HG03575 (cell line): ENCODE measurements at regions not wholly inside any gene's neighbourhood (a gene's known extent, or its start where the extent isn't known, plus 50 kb on each side); places are given as distances from the start of the nearest gene placed in this dataset.

Source experiments
- ATAC-seq: cut with Tn5 transposase; IDR thresholded peaks from one replicate; pipeline ENCODE4 v1.9.1; 2021; ENCODE audit not compliant: unreplicated experiment, insufficient number of reproducible peaks, low FRiP score; ENCODE audit errors: extremely low read depth

DNA sequence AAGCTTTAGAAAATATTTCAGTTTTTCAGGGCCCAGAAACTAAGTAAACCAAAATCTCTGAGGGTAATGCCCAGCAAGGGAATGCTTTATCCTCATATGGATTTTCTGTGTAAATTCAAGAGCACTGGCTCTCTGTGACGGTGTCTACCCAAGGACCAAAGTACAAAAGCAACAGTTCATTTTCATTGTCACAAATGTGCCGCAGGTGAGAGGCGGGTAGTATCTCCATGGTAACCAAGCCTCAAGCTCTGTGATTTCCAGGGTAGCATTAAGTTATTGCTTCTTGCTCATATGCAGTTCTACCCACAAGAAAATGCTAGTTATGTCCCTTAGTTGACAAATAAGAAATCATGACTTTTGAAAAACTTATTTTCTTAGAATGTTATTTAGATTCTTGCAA, 164.3 kb downstream of the MTRR start:
- no peak for ATAC-seq

DNA sequence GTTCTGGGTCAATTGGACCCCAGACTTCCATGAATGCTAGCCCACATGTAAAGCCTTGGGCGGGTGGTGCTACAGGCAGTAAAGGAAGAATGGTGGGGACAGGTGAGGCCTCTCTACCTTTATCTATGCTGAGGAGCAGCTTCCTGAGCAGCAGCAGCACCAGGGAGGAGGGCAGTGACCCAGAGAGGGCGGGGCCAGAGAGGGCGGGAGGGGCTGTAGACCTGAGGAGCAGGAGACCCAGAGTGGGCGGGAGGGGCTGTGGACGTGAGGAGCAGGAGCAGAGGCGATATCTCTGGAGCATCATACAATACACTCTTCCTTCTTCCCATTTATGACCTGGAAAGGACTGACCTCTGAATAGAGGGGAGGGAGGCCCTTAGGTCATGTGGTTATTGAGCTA, 165.9 kb downstream of the MTRR start:
- no peak for ATAC-seq

DNA sequence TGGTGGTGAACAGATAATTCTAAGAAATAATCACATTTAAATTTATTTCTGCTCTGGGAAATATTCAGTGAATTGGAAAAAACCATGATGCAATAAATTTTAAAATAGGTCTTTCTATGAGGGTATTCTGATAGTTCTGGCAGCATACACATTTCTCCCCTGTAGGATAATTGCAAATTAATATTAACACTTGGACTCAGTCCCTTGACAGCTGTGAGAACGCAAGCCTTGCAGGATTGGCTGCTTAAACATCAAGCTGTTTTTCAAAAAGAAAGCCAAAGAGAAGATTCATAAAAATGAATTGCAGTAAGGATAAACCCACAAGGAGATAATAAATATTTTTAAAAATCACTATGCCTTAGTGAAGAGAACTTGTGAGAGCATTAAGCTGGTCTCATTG, 180.0 kb downstream of the MTRR start:
- no peak for ATAC-seq

DNA sequence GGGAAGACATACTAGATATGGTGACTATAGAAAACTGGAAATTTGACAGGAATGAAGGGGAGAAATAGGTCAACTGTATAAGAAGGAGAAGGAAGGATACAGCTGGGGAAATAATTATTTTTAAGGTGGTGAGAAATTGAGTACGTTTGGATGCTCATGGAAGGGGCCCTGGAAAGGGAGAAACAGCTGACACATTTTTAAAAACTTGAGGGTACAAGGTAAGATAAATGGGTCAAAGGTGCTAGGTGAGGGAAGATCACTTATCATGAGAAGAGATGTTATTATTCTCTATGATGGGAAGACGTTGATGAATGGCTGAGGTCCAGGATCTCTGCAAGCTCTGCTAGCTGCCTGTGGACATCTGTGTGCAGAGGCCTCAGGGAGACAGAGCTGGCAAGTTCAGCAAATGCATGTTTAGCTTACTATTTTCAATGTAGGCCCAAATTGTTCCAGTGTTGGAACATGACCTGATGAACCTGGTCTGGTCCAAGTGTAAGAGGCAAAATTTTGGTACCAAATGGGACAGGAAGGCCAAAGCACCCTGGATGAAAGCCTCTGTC, 181.7 kb downstream of the MTRR start:
- no peak for ATAC-seq

DNA sequence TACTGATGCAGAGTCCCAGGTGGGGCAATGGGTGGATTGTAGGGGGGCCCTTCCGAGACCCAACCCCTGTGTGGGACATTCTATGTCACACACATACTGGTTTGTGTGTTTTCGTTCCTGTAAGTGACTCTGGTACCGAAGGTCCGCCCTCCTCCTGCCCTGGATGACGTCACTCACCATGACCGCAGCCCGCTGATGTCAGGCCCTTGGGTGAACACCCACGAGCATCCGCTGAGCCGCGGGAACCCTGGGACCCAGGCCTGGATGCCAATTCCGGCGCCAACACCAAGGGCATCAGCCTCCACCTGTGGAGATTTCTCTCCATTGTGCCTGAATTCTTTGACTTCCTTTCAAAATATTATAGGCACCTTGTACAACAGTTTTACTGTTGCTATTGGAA, 184.3 kb downstream of the MTRR start:
- ATAC-seq = no peak

DNA sequence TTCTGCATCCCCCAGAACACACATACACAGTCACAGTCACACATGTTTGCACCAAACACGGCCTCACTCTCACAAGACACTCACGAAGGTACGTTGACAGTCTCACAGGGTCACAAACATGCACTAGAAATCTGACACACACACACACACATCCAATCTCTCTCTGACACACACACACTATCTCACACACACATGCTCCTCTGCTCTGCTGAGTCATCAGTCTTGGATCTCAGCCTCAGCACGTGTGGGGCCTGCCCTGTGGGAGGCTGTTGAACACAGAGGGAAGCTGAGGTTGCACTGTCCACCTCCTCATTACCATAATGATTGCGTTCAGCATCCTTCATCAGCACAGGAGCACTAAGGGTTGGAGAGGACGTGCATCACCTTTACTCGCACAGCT, 188.8 kb downstream of the MTRR start:
- no peak for ATAC-seq

DNA sequence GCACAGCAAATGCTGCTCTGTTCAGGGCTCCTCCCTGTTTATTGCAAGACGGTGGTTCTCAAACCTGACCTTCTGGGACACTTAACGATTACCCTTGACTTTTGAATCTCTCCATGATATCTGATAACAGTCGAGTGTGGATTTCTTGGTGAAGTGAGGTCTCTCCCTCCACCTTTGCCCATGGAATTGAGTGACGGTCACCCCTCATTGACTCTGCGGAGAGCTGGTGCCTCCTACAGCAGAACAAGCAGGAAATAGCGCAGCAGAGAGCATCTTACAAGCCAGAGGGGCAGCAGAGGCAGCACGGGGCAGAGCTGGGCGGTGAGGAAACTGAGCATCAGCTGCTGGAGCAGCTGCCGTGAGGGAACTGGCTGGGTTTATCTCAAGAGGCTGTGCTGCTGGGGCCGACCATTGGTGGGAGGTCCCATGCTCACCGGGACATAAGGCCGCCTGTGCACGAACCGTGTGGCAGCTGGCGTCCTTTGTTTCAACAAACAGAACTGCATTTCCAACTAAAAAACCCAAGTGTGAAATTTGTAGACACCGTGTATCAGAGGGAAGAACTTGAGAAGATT, 189.8 kb downstream of the MTRR start:
- ATAC-seq = no peak

DNA sequence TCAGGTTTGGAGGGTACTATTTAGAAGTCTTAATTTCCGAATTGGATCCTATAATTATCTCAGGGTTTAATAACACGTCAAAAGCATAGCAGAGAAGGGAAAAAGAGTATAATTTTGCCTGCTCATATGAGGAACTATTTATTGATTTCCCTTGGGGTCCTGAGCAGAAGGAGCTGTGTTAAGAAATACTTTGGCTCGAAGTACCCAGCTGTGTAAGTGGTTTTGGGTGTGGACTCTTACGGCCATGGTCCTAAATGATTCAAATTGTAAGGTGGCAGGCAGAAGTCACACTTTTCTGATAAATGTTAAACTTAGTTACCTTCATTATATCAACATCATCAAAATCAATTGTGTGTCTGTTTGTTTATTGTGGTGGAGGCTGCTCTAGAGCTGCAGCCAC, 190.4 kb downstream of the MTRR start:
- ATAC-seq = no peak

DNA sequence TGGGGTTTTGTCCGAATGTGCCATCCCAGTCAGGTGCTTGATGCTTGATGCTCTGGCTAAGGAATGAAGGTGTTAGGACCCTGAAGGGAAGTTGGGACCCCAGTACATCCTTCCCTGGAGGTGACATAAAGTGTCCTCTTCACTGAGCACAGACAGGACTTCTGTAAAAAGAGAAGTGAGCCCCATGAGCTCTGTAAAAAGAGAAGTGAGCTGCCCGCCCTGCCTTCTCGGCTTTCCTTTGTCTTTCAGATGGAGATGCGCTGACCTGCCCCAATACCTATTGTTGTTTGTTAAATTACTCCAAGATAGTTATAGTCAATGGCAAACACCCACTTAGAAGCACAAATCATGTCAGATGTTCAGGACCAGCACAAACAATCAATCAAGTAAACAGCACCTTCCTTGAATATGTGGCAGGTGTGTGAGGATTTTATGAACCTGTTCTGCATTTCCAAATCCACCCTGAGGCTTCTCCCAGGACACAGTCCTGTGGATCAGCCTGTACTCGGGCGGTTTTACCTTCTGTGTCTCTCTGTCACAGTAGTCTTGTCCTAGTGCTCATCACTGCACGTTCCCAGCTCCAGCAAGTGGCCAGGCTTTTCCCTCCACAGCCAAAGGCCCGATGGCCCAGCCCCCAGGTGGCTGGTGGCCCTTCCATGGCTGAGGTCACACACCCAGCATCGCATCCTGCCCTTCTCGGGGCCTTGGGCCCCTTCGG, 191.4 kb downstream of the MTRR start:
- no peak for ATAC-seq

DNA sequence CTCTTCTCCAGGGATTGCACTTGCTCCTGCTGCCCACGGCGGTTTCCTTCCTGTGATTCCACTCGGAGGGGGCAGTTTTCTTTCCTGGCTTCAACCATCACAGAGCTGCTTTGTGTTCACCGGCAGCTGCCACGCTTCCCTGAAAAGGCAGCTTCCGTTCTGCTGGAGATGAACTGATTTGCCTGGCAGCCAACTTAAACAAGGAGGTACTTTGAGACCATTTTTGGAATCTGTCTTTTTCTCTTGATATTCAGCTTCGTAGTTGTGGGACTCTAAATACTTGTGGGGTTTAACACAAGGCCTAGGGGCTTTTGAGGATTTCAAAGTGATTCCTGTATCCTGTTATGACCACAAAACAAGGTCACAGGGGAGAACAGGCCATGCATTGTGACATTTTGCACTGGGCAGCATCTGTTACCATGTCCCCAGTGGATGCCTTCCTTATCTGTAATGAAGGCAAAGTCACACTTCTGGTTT, 192.0 kb downstream of the MTRR start:
- ATAC-seq = no peak

DNA sequence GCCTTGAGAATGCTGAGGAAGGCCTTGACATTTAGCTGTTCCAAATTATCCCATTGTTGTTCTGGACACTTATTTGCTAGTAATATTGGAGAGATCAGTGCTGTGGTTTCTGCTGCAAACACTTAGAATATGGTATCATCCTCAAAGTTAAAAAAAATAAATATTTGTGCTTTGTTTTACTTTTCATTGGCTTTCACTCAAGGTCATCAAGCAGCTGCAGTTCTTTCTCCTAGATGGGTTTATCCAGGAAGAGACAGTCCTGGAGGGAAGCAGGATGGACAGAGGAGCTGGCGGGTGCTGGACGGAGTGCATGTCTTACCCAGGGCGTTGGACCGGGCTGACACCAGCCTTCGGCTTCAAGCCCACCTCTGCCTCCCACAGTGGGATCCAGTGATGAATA, 193.6 kb downstream of the MTRR start:
- ATAC-seq = no peak

DNA sequence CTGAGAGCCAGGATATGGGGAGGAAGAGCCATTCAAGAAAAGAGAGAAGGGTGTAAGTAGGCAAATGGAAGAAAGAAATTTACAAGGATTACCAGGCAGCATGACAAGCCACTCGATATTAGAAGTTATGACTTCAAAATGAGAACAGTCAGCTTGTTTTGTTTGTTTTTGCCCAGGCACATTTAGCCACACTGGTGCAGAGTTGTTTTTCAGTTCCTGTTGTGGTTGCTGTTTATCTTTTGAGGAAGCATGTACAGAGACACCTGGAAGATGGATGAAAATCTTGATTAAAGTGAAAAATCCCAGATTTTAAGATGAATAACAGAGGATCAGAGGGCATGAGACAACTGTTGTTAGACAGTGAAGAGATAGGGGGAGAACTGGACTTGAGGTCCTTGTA, 199.1 kb downstream of the MTRR start:
- ATAC-seq = no peak

DNA sequence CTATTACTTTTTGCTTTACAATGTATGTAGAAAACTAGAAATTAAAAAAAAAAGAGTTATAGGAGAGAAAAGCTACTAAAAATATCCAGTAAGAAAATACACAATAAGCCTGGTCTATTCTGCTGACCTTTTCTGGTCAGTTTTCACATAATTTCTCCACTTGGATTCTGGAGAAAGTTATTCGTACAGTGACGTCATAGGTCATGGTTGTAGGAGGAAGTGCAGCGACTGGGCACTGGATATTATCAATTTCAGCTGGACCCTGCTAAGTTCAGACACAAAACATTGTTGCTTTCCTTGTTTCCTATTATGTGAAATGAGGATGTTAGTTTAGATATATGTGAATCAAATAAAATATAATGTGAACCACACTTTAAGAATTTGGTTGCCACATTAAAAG, 201.2 kb downstream of the MTRR start:
- ATAC-seq = no peak

DNA sequence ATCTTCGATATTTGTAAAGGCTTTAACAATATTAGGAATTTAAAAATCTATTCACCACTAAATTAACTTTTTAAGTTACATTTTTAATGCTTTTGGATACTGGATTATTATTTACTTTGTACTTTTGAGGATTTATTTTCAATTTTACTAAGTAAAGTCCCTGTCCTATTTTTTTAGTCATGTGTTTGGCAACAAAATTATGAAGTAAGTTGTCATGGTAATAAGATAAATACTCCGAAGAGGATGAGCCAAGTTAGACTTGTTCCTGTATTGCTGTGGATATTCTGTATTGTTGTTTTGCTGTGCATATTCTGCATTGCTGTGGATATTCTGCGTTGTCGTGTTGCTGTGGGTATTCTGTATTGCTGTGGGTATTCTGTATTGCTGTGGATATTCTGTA, 210.1 kb downstream of the MTRR start:
- no peak for ATAC-seq

DNA sequence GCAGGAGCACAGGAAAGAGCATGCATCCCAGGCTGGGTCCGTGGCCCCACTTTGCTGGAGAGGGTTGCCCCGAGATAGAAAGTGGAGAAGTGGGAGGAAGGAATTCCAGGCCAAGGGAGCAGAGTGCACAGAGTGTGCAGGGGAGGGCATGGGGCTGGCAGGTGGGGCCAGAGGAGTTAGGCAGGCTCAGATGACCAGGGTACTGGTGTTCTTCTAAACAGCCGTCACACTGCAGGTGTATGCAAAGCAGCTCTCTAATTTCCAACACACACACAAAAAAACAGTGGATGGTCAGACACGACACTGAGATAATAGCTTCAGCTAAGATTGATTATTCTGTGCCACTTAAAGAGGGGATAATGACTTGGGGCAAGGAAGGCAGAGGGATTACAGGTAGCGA, 212.2 kb downstream of the MTRR start:
- ATAC-seq = no peak

DNA sequence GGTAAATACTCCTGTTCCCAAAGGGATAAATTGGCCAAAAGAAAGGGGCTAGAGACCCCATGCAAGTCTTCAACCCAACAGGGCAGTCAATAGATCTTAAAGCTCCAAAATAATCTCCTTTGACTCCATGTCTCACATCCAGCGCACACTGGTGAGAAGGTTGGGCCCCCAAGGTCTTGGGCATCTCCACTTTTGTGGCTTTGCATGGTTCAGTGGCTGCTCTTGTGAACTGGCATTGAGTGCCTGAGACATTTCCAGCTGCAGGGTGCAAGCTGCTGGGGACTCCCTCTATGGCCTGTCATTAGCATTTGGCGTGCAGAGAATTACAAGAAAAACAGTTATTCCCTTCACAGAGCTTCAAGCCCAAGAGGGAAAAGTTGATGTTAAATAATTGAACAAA, 224.7 kb downstream of the MTRR start:
- no peak for ATAC-seq

DNA sequence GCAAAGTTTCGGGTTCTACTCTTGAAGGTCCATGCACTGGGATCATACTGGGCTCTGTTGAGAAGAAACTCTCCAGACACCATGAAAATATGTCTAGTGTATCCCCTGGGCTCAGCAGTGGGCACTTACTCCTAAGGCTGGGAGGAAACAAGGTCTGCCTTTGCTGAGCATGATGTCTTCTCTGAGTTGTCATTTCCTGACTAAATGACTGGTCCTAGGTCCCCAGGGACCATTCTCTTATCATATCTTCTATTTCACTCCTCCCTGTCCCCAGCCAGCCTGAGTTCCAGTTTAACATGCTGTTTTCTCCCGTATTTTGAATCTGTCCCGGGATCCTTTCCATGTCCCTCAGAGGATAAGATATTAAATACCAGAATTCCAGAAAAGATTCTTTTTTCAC, 225.4 kb downstream of the MTRR start:
- no peak for ATAC-seq

DNA sequence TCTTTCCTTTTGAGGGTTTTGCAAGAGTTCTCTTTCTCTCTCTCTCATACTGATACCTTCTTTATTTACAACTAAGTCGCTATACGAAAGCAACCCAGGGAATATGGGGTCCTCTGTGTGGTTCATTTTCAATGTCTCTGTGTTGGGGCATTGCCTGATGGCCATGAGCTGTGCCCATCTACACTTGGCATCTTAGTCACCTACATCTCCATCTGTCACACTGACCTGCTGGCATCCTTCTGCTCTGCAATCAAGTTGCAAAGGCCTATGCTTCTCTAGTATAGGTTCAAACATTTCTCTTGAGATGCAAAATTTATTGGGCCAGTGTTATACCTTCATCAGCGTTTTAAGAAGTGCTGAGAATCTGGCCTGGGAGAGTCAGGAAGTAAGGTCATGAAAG, 228.2 kb downstream of the MTRR start:
- no peak for ATAC-seq

DNA sequence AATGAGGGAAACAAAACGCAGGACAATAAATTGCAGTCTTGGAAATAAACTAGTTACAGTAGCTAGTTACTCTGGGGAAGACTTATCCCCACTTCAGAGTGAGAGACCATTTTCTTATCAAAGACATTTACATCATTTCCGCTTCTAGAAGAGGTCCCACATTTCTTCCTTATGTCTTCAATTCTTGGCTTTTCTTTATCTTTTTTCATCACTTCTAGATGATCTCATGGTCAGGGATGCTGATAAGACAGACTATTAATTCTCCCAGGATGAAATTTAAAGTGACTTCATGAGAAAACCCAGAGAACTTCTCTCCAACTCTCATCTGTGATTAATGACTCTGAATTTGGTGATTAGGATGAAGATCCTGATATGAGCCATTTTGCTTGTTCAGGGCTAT, 229.1 kb downstream of the MTRR start:
- ATAC-seq = no peak

DNA sequence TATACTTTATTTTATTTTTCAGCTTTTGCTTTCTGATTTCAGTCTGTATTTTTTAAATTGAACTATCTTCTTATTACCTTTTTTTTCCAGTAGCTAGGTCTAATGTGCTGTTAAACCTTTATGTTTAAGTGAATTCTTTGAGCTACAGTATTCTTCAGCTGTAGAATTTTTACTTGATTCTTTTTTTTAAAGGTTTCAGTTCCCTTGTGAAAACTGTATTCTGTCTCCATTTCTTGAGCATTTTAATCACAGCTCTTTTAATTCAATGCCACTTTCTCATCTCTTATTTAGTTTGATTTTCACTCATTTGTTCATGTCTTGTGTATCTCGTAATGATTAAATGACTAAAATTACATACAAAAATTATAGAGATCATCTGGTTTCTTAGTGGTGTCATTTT, 233.8 kb downstream of the MTRR start:
- no peak for ATAC-seq
